ENCODE measurements at regions not wholly inside any gene's neighbourhood (a gene's known extent, or its start where the extent isn't known, plus 50 kb on each side); places are given as distances from the start of the nearest gene placed in this dataset.

GRCh38 chr5:19018822-19019221, 969.2 kb downstream of the CDH18 start:
- TF ChIP-seq CTCF (optimal IDR thresholded peaks at IDR 0.05 in 1 of 3, IDR thresholded peaks at IDR 0.05 in 1 of 3, conservative IDR thresholded peaks at IDR 0.05 in 1 of 3; ENCODE audit: extremely low read depth in 1 of 3, insufficient read depth in 2 of 3, low read length in 3 of 3) (no peak), EZH2 (IDR thresholded peaks at IDR 0.05; ENCODE audit: low read length) (no peak)
